ENCODE measurements at regions not wholly inside any gene's neighbourhood (a gene's known extent, or its start where the extent isn't known, plus 50 kb on each side); places are given as distances from the start of the nearest gene placed in this dataset.

GRCh38 chr15:26081758-26082220, 218.7 kb upstream of the ATP10A start:
- H3K4me3 ChIP-seq = no peak overlapping the region
- intact Hi-C loops (cut with DNase I) = loop anchor here (10.0 kb wide), 1 partner anchor 217 kb away; the partner anchor contains the start of gene ATP10A
- no peaks in the 10 kb centered on the region for H3K9me3 ChIP-seq

GRCh38 chr15:26075770-26076169, 212.6 kb upstream of the ATP10A start:
- H3K9me3 ChIP-seq = no peaks in the 10 kb centered on the region
- WGBS = 84% methylated on average over 4 of the region's 4 CpGs
- no peak overlapping the region for H3K4me3 ChIP-seq
- TF ChIP-seq POLR2AphosphoS5 (IDR thresholded peaks at IDR 0.05) (no peak), POLR2A (IDR thresholded peaks at IDR 0.05) (no peak)
- TF ChIP-seq, protein P1, sequence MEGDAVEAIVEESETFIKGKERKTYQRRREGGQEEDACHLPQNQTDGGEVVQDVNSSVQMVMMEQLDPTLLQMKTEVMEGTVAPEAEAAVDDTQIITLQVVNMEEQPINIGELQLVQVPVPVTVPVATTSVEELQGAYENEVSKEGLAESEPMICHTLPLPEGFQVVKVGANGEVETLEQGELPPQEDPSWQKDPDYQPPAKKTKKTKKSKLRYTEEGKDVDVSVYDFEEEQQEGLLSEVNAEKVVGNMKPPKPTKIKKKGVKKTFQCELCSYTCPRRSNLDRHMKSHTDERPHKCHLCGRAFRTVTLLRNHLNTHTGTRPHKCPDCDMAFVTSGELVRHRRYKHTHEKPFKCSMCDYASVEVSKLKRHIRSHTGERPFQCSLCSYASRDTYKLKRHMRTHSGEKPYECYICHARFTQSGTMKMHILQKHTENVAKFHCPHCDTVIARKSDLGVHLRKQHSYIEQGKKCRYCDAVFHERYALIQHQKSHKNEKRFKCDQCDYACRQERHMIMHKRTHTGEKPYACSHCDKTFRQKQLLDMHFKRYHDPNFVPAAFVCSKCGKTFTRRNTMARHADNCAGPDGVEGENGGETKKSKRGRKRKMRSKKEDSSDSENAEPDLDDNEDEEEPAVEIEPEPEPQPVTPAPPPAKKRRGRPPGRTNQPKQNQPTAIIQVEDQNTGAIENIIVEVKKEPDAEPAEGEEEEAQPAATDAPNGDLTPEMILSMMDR (IDR thresholded peaks at IDR 0.05) = no peak
- intact Hi-C loops (cut with DNase I) = no loop called here
- no peak overlapping the region for H3K27ac ChIP-seq
- H3K36me3 ChIP-seq = no peaks in the 10 kb centered on the region
- no peak for DNase-seq (ENCODE audit: low spot score)
- no peaks in the 10 kb centered on the region for H3K4me1 ChIP-seq (replicated peaks)
- H3K27me3 ChIP-seq (replicated peaks; ENCODE audit: insufficient read depth) = no peaks in the 10 kb centered on the region

More at GRCh38 chr15:26081758-26082220, 218.7 kb upstream of the ATP10A start:
- Histone ChIP-seq H3K27ac (peak overlapping the region in 1 of 2 donors; percentile 92), H3K36me3 (no peaks in the 10 kb centered on the region), H3K4me1 (replicated peaks) (no peaks in the 10 kb centered on the region), H3K27me3 (replicated peaks; ENCODE audit: insufficient read depth) (no peaks in the 10 kb centered on the region)
- TF ChIP-seq POLR2AphosphoS5 (IDR thresholded peaks at IDR 0.05) (no peak), POLR2A (IDR thresholded peaks at IDR 0.05) (no peak)
- TF ChIP-seq, protein P1 (IDR thresholded peaks at IDR 0.05) = no peak
- no peak for DNase-seq (ENCODE audit: low spot score)
- WGBS = 24% methylated on average over 10 of the region's 10 CpGs

- no peaks in the 10 kb centered on the region for H3K36me3 ChIP-seq
- H3K27me3 ChIP-seq (replicated peaks; ENCODE audit: insufficient read depth) = no peaks in the 10 kb centered on the region
- H3K4me1 ChIP-seq (replicated peaks) = no peaks in the 10 kb centered on the region
- H3K9me3 ChIP-seq = no peaks in the 10 kb centered on the region
- H3K27ac ChIP-seq = no peak overlapping the region
- 70% methylated on average over 6 of the region's 6 CpGs for WGBS
- TF ChIP-seq, protein P1 (IDR thresholded peaks at IDR 0.05) = no peak
- TF ChIP-seq POLR2A (IDR thresholded peaks at IDR 0.05) = no peak
- no peak for TF ChIP-seq POLR2AphosphoS5 (IDR thresholded peaks at IDR 0.05)
- intact Hi-C loops (cut with DNase I) = no loop called here
- no peak overlapping the region for H3K4me3 ChIP-seq
- DNase-seq (ENCODE audit: low spot score) = no peak
Observed at GRCh38 chr15:26073430-26074333, 210.6 kb upstream of the ATP10A start.

- Histone ChIP-seq H3K4me1 (replicated peaks) (no peaks in the 10 kb centered on the region), H3K4me3 (no peak overlapping the region), H3K36me3 (no peaks in the 10 kb centered on the region), H3K27ac (no peak overlapping the region), H3K9me3 (no peaks in the 10 kb centered on the region), H3K27me3 (replicated peaks; ENCODE audit: insufficient read depth) (no peaks in the 10 kb centered on the region)
- DNase-seq (ENCODE audit: low spot score) = no peak
- WGBS = 64% methylated on average over 8 of the region's 8 CpGs
- TF ChIP-seq POLR2A (IDR thresholded peaks at IDR 0.05) (no peak), POLR2AphosphoS5 (IDR thresholded peaks at IDR 0.05) (no peak)
- TF ChIP-seq, protein P1 (IDR thresholded peaks at IDR 0.05) = no peak
- intact Hi-C loops (cut with DNase I) = no loop called here
Observed at GRCh38 chr15:26070095-26070532, 207.0 kb upstream of the ATP10A start.

All from prostate gland (tissue), 2 donors.